HepG2 (cell line): ENCODE measurements at regions not wholly inside any gene's neighbourhood (a gene's known extent, or its start where the extent isn't known, plus 50 kb on each side); places are given as distances from the start of the nearest gene placed in this dataset.

Experiments used
- ATAC-seq: fragments of 200-7000 bp; cut with Tn5 transposase; 3 replicates; pipeline ENCODE4 v1.9.1; 2020; ENCODE audit warnings: mild to moderate bottlenecking, moderate library complexity
- BruUV-seq: library from RNA; stranded (reverse); fragments of 400-500 nt; replicated peaks from 2 replicates; lab custom pipeline; 2021; lab: Mats Ljungman, UMichigan
- CTCF ChIA-PET: fragments of 300-600 bp; formaldehyde crosslinking; extraction: SDS; loops from one replicate; lab custom pipeline; 2021; ENCODE audit warnings: low total read pairs, inconsistent platforms, low intra/inter-chr PET ratio; lab: Yijun Ruan, JAX
- POLR2A ChIA-PET: fragments of 350-600 bp; sonication (Branson Sonifier 250); formaldehyde crosslinking; loops from one replicate; lab custom pipeline; 2020; ENCODE audit warnings: antibody characterized with exemption, inconsistent platforms; lab: Yijun Ruan, JAX
- DNase-seq: peaks from one replicate; pipeline ENCODE4 v3.0.0-alpha.2; 2015; ENCODE audit warnings: low spot score
- FAIRE-seq: peaks from 3 replicates; lab custom pipeline; 2011; peaks lifted over from hg19 to GRCh38; lab: Jason Lieb, UNC
- H2AFZ ChIP-seq: one replicate; pipeline ENCODE4 v1.6.1; 2011; ENCODE audit warnings: low read length, inconsistent platforms
- H3K27ac ChIP-seq: fragments of 300-600 bp; 3 replicates; pipeline ENCODE4 v1.8.0; 2011; ENCODE audit warnings: mixed run types, mild to moderate bottlenecking, mixed read lengths, low read length, inconsistent platforms; ENCODE audit not compliant: insufficient read depth; ENCODE audit errors: extremely low read length
- H3K27me3 ChIP-seq, 2 experiments: fragments of 200-600 bp in 1 of 2; 2 replicates in 1 of 2; 3 replicates in 1 of 2; pipeline versions ENCODE4 v1.6.0 to v1.8.0; 2011; ENCODE audit warnings: low read length in 2 of 2, mild to moderate bottlenecking in 2 of 2, moderate library complexity in 2 of 2, inconsistent platforms in 1 of 2; ENCODE audit not compliant: insufficient read depth in 2 of 2, control insufficient read depth in 1 of 2
- H3K36me3 ChIP-seq, 2 experiments: fragments of 200-600 bp in 1 of 2; replicated peaks in 1 of 2; 2 replicates in 1 of 2; 3 replicates in 1 of 2; pipeline versions ENCODE4 v1.5.1 to v1.8.0; 2011; ENCODE audit warnings: low read length in 2 of 2, inconsistent platforms in 1 of 2; ENCODE audit not compliant: insufficient read depth in 2 of 2, control insufficient read depth in 1 of 2
- H3K4me1 ChIP-seq: 2 replicates; pipeline ENCODE4 v1.5.1; 2012; ENCODE audit warnings: low read length, inconsistent platforms; ENCODE audit not compliant: insufficient read depth
- H3K4me2 ChIP-seq: 2 replicates; pipeline ENCODE4 v1.6.0; 2011; ENCODE audit warnings: low read depth, low read length, inconsistent platforms
- H3K4me3 ChIP-seq, 3 experiments: fragments of 200-600 bp in 1 of 3; sonication (generic), shearing (Covaris generic) in 1 of 3; replicated peaks in 1 of 3; 2 replicates each; pipeline ENCODE4 v1.5.1; 2011 to 2016; ENCODE audit warnings: low read length in 3 of 3, inconsistent platforms in 2 of 3, low read depth in 2 of 3, mild to moderate bottlenecking in 2 of 3, control low read depth in 1 of 3, mixed read lengths in 1 of 3; ENCODE audit not compliant: insufficient read depth in 1 of 3
- H3K79me2 ChIP-seq: one replicate; pipeline ENCODE4 v1.6.1; 2011; ENCODE audit warnings: low read length, inconsistent platforms; ENCODE audit not compliant: insufficient read depth
- H3K9ac ChIP-seq: 2 replicates; pipeline ENCODE4 v1.6.0; 2011; ENCODE audit warnings: mild to moderate bottlenecking, low read depth, low read length, inconsistent platforms; ENCODE audit not compliant: insufficient read depth
- H3K9me3 ChIP-seq: 2 replicates; pipeline ENCODE4 v1.5.1; 2012; ENCODE audit warnings: mild to moderate bottlenecking, low read length
- H4K20me1 ChIP-seq: 2 replicates; pipeline ENCODE4 v1.6.0; 2011; ENCODE audit warnings: inconsistent platforms, mild to moderate bottlenecking, low read length, moderate library complexity; ENCODE audit not compliant: insufficient read depth
- CREB3 ChIP-seq: sonication (generic); formaldehyde crosslinking; IDR thresholded peaks from 2 replicates; pipeline ENCODE4 v1.5.0; 2020; ENCODE audit warnings: missing genetic modification reagents
- EHMT2 ChIP-seq: fragments of 200-600 bp; sonication (generic); IDR thresholded peaks from 2 replicates; pipeline ENCODE4 v1.7.0; 2017; ENCODE audit warnings: antibody characterized with exemption, low read depth, low read length, borderline replicate concordance
- FUBP1 ChIP-seq: sonication (generic); formaldehyde crosslinking; IDR thresholded peaks from 2 replicates; pipeline ENCODE4 v1.5.1; 2020; ENCODE audit warnings: missing genetic modification reagents, mild to moderate bottlenecking, borderline replicate concordance
- SNAPC2 ChIP-seq: sonication (generic); formaldehyde crosslinking; IDR thresholded peaks from 2 replicates; pipeline ENCODE4 v1.8.1; 2022; ENCODE audit warnings: mild to moderate bottlenecking, missing genetic modification reagents
- ZNF543 ChIP-seq: sonication (generic); formaldehyde crosslinking; IDR thresholded peaks from 2 replicates; pipeline ENCODE4 v1.4.0; 2020; ENCODE audit warnings: mild to moderate bottlenecking, missing genetic modification reagents
- ZNF770 ChIP-seq: sonication (generic); formaldehyde crosslinking; IDR thresholded peaks from 2 replicates; pipeline ENCODE4 v1.5.0; 2020; ENCODE audit warnings: mild to moderate bottlenecking, missing genetic modification reagents
- WGBS: methylation state at CpG from one replicate; pipeline ENCODE4 v1.1.6; 2017; ENCODE audit warnings: low lambda C conversion rate; 5-methylcytosine and 5-hydroxymethylcytosine counted together
- in situ Hi-C: cut with HindIII; loops from 2 replicates; pipeline ENCODE4 v1.10.0; 2017; ENCODE audit warnings: low pct_unique_long_range_greater_than_20kb; ENCODE audit not compliant: extremely low pct_ligation_motif_present
- intact Hi-C: fragments of 100-400 bp; cut with micrococcal nuclease; formaldehyde crosslinking; loops from one replicate; pipeline ENCODE4 v1.10.0; 2022; ENCODE audit not compliant: unreplicated experiment
- TF ChIP-seq, protein P1 (sequence below): sonication (generic); formaldehyde crosslinking; IDR thresholded peaks from 2 replicates; pipeline ENCODE4 v1.4.0; 2020; ENCODE audit warnings: mild to moderate bottlenecking, missing genetic modification reagents, borderline replicate concordance

- TF ChIP-seq ZNF770 (no peak), CREB3 (CRISPR knock-in tag) (no peak)
Observed at GRCh38 chr11:30800904-30801303, 214.8 kb upstream of the MPPED2 start (continued).

DNA sequence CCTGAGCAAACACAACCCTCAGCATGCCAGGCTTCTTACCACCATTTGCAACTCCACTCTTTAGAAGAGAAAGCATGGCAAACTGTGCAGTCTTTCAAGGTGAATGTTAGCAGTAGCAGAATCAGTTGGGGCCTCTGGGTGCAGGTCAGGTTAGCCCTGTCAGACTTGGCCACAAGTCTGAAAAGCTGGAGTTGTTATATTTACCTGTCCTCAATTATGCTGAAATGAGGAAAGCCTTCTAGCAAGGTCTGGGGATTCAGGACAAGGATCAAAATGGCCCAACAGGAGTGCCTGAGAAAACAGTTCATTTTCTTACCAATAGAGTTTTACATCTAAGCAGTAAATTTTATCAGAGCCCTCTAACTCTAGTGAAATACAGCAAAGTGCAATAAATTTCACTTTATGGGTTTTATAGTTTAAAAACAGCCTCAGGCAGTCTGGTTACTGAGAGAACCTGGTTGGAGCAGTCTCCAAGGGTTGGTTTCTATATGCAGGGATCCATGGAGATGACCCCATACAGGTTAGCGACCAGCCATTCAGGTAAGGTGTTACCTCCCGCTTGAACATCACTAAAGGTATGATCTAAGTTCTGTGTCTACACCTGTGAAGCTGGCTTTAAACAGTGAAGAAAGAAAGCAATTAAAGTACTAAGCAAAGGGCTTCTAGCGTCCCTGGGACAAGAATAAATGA, 212.5 kb upstream of the MPPED2 start:
- intact Hi-C loops (no loop called here), in situ Hi-C loops (no loop called here)
- Histone ChIP-seq H3K27me3 (no peaks in the 10 kb centered on the region), H3K36me3 (no peaks in the 10 kb centered on the region), H3K4me3 (no peak overlapping the region), H3K79me2 (no peaks in the 10 kb centered on the region)
- ChIA-PET POLR2A (no interaction called here), CTCF (no interaction called here)
- no peak for DNase-seq
- TF ChIP-seq EHMT2 (no peak), SNAPC2 (no peak), ZNF543 (CRISPR knock-in tag) (no peak), FUBP1 (CRISPR knock-in tag) (no peak)
- TF ChIP-seq, protein P1, sequence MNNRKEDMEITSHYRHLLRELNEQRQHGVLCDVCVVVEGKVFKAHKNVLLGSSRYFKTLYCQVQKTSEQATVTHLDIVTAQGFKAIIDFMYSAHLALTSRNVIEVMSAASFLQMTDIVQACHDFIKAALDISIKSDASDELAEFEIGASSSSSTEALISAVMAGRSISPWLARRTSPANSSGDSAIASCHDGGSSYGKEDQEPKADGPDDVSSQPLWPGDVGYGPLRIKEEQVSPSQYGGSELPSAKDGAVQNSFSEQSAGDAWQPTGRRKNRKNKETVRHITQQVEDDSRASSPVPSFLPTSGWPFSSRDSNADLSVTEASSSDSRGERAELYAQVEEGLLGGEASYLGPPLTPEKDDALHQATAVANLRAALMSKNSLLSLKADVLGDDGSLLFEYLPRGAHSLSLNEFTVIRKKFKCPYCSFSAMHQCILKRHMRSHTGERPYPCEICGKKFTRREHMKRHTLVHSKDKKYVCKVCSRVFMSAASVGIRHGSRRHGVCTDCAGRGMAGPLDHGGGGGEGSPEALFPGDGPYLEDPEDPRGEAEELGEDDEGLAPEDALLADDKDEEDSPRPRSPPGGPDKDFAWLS (CRISPR knock-in tag) = no peak
- TF ChIP-seq, all 625 proteins: peak for 0
- FAIRE-seq (no peak), ATAC-seq (no peak)
- Histone ChIP-seq H2AFZ (no peak overlapping the region), H4K20me1 (no peaks in the 10 kb centered on the region), H3K4me2 (no peak overlapping the region), H3K9ac (no peak overlapping the region), H3K27ac (no peak overlapping the region), H3K4me1 (peaks cover 8% of the 10 kb centered on the region; the same call in 1 of the 2 replicates), H3K9me3 (no peaks in the 10 kb centered on the region)
- WGBS = 21% methylated on average over 3 of the region's 3 CpGs
- no TSS peak for BruUV-seq
